H1 (cell line): ENCODE measurements at regions not wholly inside any gene's neighbourhood (a gene's known extent, or its start where the extent isn't known, plus 50 kb on each side); places are given as distances from the start of the nearest gene placed in this dataset.

Source experiments
- CHD1 ChIP-seq: IDR thresholded peaks from 2 replicates; pipeline ENCODE4 v1.6.1; 2012; ENCODE audit warnings: low read depth, low read length, improper control_type of control experiment
- CTCF ChIP-seq, 3 experiments: IDR thresholded peaks; 1 replicate in 2 of 3; 2 replicates in 1 of 3; pipeline versions ENCODE4 v1.5.1 to v1.6.1; 2011; ENCODE audit warnings: low read length in 3 of 3, mild to moderate bottlenecking in 3 of 3, inconsistent platforms in 2 of 3, low read depth in 1 of 3, moderate library complexity in 1 of 3; ENCODE audit not compliant: insufficient read depth in 1 of 3; ENCODE audit errors: control extremely low read depth in 1 of 3
- RAD21 ChIP-seq, 2 experiments: IDR thresholded peaks in 1 of 2; conservative IDR thresholded peaks in 1 of 2; 2 replicates each; pipeline ENCODE4 v1.6.1; 2011; ENCODE audit warnings: low read depth in 2 of 2, low read length in 2 of 2, improper control_type of control experiment in 1 of 2, inconsistent platforms in 1 of 2, mild to moderate bottlenecking in 1 of 2, moderate library complexity in 1 of 2
- RNF2 ChIP-seq: fragments of 200-900, 300-1000 bp; sonication (generic); IDR thresholded peaks from 2 replicates; pipeline ENCODE4 v1.7.1; 2016; ENCODE audit warnings: borderline replicate concordance, low read depth, mild to moderate bottlenecking, antibody characterized with exemption, low read length; ENCODE audit not compliant: poor library complexity, severe bottlenecking; ENCODE audit errors: missing control alignments

- no peak for TF ChIP-seq CTCF (IDR thresholded peaks at IDR 0.05; ENCODE audit: control extremely low read depth in 1 of 3, insufficient read depth in 1 of 3, low read depth in 1 of 3, low read length in 3 of 3)
- no peak for TF ChIP-seq RNF2
- TF ChIP-seq CHD1: no peak
- no peak for TF ChIP-seq RAD21 (IDR thresholded peaks at IDR 0.05 in 1 of 2, conservative IDR thresholded peaks at IDR 0.05 in 1 of 2; ENCODE audit: low read depth in 2 of 2, low read length in 2 of 2)
Observed at GRCh38 chr11:115092516-115092915, 411.7 kb downstream of the CADM1 start (continued).
